Stimulated activated CD4-positive, alpha-beta T cell treated with anti-CD3 and anti-CD28 coated beads, TNF-alpha, amount 100 ng/mL, for 4 hours (primary cell): ENCODE measurements at regions not wholly inside any gene's neighbourhood (a gene's known extent, or its start where the extent isn't known, plus 50 kb on each side); places are given as distances from the start of the nearest gene placed in this dataset.
A peak's percentile ranks its signal among the peaks of the same experiment; 100 is the strongest.
"Not testable (repeated sequence)": the region's sequence is repeated elsewhere in the genome, so short reads cannot be mapped to it uniquely, and the experiment has no call there.

Experiments
- DNase-seq, 3 experiments: peaks; one replicate each; pipeline ENCODE4 v3.0.0-alpha.2; 2020; ENCODE audit warnings: low read depth in 3 of 3

GRCh38 chr9:129457325-129457779 lies 163.5 kb downstream of the C9orf50 start:
- no peak for DNase-seq

- no peak for DNase-seq
Measured at GRCh38 chr9:129456549-129457324, 164.2 kb downstream of the C9orf50 start.

GRCh38 chr9:129455151-129455995 lies 165.5 kb downstream of the C9orf50 start:
- DNase-seq = no peak

GRCh38 chr9:129454467-129455067 lies 166.3 kb downstream of the C9orf50 start:
- DNase-seq = no peak

- DNase-seq = no peak
Measured at GRCh38 chr9:129453734-129454133, 167.2 kb downstream of the C9orf50 start.

GRCh38 chr9:129451669-129452068 lies 169.2 kb downstream of the C9orf50 start:
- DNase-seq = no peak

- no peak for DNase-seq
Measured at GRCh38 chr9:129451089-129451656, 169.7 kb downstream of the C9orf50 start.

- no peak for DNase-seq
Measured at GRCh38 chr9:129449066-129449465, 171.8 kb downstream of the C9orf50 start.

- no peak for DNase-seq
Measured at GRCh38 chr9:129446828-129447550, 173.9 kb downstream of the C9orf50 start.

- no peak for DNase-seq
Measured at GRCh38 chr9:129445794-129446306, 175.1 kb downstream of the C9orf50 start.

GRCh38 chr9:129443515-129444164 lies 177.3 kb downstream of the C9orf50 start:
- not testable (repeated sequence) for DNase-seq

- no peak for DNase-seq
Measured at GRCh38 chr9:129442803-129443511, 177.9 kb downstream of the C9orf50 start.

- no peak for DNase-seq
Measured at GRCh38 chr9:129441852-129442251, 179.0 kb downstream of the C9orf50 start.

- no peak for DNase-seq
Measured at GRCh38 chr9:129440435-129441186, 180.3 kb downstream of the C9orf50 start.

- DNase-seq = no peak
Measured at GRCh38 chr9:129439242-129439641, 181.7 kb downstream of the C9orf50 start.

- no peak for DNase-seq
Measured at GRCh38 chr9:129437626-129438323, 183.1 kb downstream of the C9orf50 start.

- DNase-seq = peak in 1 of 3 experiments; percentile 25
Measured at GRCh38 chr9:129436751-129437625, 183.9 kb downstream of the C9orf50 start.
